ENCODE measurements at regions not wholly inside any gene's neighbourhood (a gene's known extent, or its start where the extent isn't known, plus 50 kb on each side); places are given as distances from the start of the nearest gene placed in this dataset.

- Histone ChIP-seq H3K4me3 (no peak overlapping the region), H3K27me3 (no peaks in the 10 kb centered on the region), H3K36me3 (no peaks in the 10 kb centered on the region), H3K4me1 (no peaks in the 10 kb centered on the region), H3K27ac (no peak overlapping the region), H3K9me3 (no peaks in the 10 kb centered on the region)
- TF ChIP-seq POLR2AphosphoS5 (IDR thresholded peaks at IDR 0.05) (no peak), EP300 (IDR thresholded peaks at IDR 0.05) (no peak), CTCF (IDR thresholded peaks at IDR 0.05) (no peak), POLR2A (IDR thresholded peaks at IDR 0.05) (no peak)
- WGBS, result 82% methylated on average over 2 of the region's 2 CpGs
- DNase-seq (ENCODE audit: low spot score in 2 of 2), result no peak
Observed at GRCh38 chr4:181685461-181685860, 557.7 kb upstream of the TENM3 start.

- DNase-seq (ENCODE audit: low spot score in 2 of 2), result no peak
- H3K4me1 ChIP-seq, result no peaks in the 10 kb centered on the region
- 79% methylated on average over 4 of the region's 4 CpGs for WGBS
- no peak overlapping the region for H3K27ac ChIP-seq
- no peak overlapping the region for H3K4me3 ChIP-seq
- no peaks in the 10 kb centered on the region for H3K36me3 ChIP-seq
- H3K27me3 ChIP-seq, result no peaks in the 10 kb centered on the region
- H3K9me3 ChIP-seq, result no peaks in the 10 kb centered on the region
- TF ChIP-seq CTCF (IDR thresholded peaks at IDR 0.05) (no peak), EP300 (IDR thresholded peaks at IDR 0.05) (no peak), POLR2A (IDR thresholded peaks at IDR 0.05) (no peak), POLR2AphosphoS5 (IDR thresholded peaks at IDR 0.05) (no peak)
Observed at GRCh38 chr4:181685911-181686310, 557.3 kb upstream of the TENM3 start.

- no peaks in the 10 kb centered on the region for H3K27me3 ChIP-seq
- no peak overlapping the region for H3K27ac ChIP-seq
- no peaks in the 10 kb centered on the region for H3K4me1 ChIP-seq
- no peak overlapping the region for H3K4me3 ChIP-seq
- no peak for DNase-seq (ENCODE audit: low spot score in 2 of 2)
- no peaks in the 10 kb centered on the region for H3K9me3 ChIP-seq
- TF ChIP-seq EP300 (IDR thresholded peaks at IDR 0.05) (no peak), POLR2A (IDR thresholded peaks at IDR 0.05) (no peak), POLR2AphosphoS5 (IDR thresholded peaks at IDR 0.05) (no peak), CTCF (IDR thresholded peaks at IDR 0.05) (no peak)
- no peaks in the 10 kb centered on the region for H3K36me3 ChIP-seq
- 77% methylated on average over 4 of the region's 4 CpGs for WGBS
Observed at GRCh38 chr4:181687116-181687515, 556.1 kb upstream of the TENM3 start.

GRCh38 chr4:181688432-181688831 lies 554.8 kb upstream of the TENM3 start:
- no peaks in the 10 kb centered on the region for H3K27me3 ChIP-seq
- H3K36me3 ChIP-seq, result no peaks in the 10 kb centered on the region
- H3K4me1 ChIP-seq, result no peaks in the 10 kb centered on the region
- no peak for TF ChIP-seq EP300 (IDR thresholded peaks at IDR 0.05)
- TF ChIP-seq POLR2AphosphoS5 (IDR thresholded peaks at IDR 0.05), result no peak
- TF ChIP-seq POLR2A (IDR thresholded peaks at IDR 0.05), result no peak
- no peak for TF ChIP-seq CTCF (IDR thresholded peaks at IDR 0.05)
- no peak overlapping the region for H3K4me3 ChIP-seq
- DNase-seq (ENCODE audit: low spot score in 2 of 2), result no peak
- 38% methylated on average over 3 of the region's 3 CpGs for WGBS
- H3K27ac ChIP-seq, result no peak overlapping the region
- H3K9me3 ChIP-seq, result no peaks in the 10 kb centered on the region

- no peak overlapping the region for H3K27ac ChIP-seq
- H3K27me3 ChIP-seq, result no peaks in the 10 kb centered on the region
- TF ChIP-seq CTCF (IDR thresholded peaks at IDR 0.05), result no peak
- TF ChIP-seq EP300 (IDR thresholded peaks at IDR 0.05), result no peak
- TF ChIP-seq POLR2A (IDR thresholded peaks at IDR 0.05), result no peak
- TF ChIP-seq POLR2AphosphoS5 (IDR thresholded peaks at IDR 0.05), result no peak
- H3K9me3 ChIP-seq, result no peaks in the 10 kb centered on the region
- DNase-seq (ENCODE audit: low spot score in 2 of 2), result no peak
- no peaks in the 10 kb centered on the region for H3K4me1 ChIP-seq
- no peak overlapping the region for H3K4me3 ChIP-seq
- WGBS, result 71% methylated on average over 5 of the region's 5 CpGs
- no peaks in the 10 kb centered on the region for H3K36me3 ChIP-seq
Observed at GRCh38 chr4:181688872-181689271, 554.3 kb upstream of the TENM3 start.
